ENCODE measurements at regions not wholly inside any gene's neighbourhood (a gene's known extent, or its start where the extent isn't known, plus 50 kb on each side); places are given as distances from the start of the nearest gene placed in this dataset.

DNA sequence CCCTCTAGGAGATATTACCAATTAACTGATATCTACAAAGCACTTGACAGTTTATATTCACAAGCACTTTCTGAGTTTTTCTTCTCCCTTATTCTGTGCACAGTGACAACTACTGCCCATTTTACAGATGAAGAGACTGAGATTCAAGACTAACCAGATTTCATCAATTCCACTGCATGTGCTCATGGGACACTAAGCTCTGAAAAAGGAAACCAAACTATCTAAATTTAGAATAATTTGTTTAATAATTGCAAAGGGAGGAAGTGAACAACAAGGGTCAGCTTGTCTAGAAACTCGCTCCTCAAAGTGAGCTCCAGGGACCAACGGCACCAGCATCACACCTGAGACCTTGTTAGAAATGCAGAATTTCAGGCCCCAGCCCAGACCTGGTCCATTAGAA, 50.8 kb upstream of the MYLIP start:
- no peak for DNase-seq

DNA sequence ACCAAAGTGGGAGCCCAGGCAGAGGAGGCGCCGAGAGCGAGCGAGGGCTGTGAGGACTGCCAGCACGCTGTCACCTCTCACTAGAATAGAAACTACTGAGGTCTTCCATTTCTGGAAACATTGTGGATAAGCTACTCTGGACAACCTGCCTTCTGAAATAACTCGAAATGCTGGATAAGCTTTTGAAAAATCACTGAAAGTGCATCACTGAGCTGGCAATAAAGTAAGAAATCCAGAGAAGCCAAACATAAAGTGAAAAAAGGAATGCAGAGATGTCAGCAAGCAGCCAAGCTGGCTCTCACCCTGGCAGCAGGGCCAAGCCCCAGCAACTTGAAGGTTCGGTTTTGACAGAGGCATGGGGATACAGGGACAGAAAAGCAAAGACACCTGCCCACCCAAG, 59.2 kb upstream of the MYLIP start:
- no peak for DNase-seq

DNA sequence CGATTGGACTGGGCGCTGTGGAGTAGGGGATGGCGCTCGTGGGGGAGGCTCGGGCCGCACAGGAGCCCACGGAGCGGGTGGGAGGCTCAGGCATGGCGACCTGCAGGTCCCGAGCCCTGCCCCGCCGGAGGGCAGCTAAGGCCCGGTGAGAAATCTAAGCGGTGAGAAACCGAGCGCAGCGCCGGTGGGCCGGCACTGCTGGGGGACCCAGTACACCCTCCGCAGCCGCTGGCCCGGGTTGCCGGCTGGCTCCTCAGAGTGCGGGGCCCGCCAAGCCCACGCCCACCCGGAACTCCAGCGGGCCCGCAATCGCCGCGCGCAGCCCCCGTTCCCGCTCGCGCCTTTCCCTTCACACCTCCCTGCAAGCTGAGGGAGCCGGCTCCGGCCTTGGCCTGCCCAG, 59.7 kb upstream of the MYLIP start:
- no peak for DNase-seq

DNA sequence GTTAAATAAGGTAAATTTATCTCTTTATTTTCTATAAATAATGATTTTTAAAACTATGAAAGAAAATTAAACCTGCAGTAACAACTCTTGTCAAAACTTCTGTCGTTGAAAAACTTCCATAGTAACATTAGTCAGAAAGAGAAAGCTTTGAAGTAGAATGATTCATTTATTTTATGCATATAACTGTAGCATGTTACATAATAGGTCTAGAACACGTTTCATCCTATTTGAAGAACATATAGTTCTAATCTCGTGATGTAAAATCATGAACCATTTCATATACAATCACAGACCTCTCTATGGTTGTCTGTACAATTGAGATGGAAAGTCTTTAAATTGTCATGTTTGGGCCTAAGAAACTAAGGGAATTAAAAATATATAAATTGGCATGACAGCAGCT, 61.3 kb upstream of the MYLIP start:
- no peak for DNase-seq

DNA sequence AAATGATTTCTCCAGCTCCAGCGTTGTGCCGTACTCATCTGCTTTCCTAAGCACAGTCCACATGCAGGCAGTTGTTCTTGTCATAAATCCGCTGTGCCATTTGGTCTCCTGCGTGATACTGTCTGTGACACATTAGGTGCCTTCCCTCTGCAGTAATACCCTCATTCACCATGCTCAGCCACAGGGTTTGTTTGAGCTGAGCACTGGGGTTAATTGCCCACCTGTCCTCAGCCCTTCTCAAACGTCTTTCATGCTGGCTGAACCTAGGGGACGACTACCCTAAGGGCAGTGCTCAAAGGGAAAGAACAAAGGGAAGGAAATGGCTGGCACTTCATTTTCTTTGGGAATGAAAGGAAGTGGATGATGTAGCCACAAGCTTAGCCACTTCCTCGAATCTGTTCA, 64.2 kb upstream of the MYLIP start:
- DNase-seq: no peak

DNA sequence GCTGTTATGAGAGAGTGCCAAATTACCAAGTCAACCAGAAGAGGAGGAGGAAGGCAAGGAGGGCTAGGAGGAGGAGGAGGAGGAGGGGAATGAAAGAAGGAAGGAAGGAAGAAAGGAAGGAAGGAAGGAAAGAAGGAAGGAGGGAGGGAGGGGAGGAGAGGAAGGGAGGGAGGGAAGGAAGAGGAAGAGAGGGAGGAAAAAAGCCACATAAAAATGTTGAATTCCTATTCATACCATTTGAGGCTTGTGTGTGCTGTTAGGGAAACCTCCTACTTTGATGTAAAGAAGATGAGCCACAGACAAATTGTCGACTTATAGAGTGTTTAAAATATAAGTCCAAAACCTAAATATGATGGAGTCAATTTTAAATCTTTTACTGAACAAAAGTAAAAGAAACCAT, 65.3 kb upstream of the MYLIP start:
- no peak for DNase-seq

DNA sequence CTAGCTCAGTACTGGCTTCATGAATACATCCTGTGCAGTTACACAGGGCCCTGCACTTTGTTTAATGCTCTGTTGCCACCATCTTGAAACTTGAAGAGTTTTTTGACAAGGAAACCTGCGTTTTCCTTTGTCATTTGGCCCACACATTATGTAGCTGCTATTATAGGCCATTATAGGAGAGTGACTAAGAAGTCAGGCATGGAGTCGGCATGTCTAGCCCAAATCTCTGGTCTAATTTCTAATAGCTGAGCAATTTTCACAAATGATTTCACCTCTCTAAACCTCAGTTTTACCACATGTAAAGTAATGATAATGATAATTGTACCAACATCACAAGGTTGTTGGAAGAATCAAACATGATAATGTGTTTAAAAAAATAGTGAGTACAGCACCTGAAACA, 67.1 kb upstream of the MYLIP start:
- DNase-seq: no peak

DNA sequence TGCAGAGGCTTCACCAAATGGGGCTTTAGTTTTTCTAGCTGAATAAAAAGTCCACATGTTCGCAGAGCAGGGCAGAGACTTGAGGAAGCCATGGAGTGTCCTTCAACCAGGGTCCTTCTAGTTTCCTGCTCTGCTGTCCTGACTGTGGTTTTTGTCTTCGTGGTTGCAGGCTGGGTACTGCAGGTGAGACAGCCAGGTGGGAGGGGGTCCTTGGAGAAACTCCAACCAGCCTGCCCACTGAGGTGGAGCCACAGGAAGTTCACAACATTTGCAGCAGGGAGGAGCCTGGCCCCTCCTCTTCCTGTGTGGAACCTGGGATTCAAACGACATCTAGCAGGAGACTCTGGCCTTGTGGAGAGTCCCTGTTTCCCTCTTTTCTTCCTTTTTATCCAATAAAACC, 68.8 kb upstream of the MYLIP start:
- no peak for DNase-seq

DNA sequence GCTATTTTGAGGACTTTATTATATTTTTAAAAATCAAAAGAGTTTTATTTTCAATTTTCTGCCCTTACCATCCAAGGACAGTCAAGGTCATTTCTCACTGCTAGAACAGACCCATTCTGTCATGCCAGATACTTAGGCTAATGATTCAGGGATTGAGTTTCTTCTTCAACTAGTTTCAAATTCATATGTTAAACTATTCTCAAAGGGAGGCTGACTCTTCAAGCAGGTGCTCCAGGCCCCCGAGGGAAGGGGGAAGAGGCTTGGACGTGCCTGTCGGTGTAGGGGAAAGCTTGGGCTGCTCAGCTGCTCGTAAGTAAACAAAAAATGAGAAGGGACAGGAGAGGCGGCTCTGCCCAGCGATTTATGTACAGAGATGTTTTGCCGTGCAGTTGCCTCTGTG, 69.4 kb upstream of the MYLIP start:
- DNase-seq: no peak

DNA sequence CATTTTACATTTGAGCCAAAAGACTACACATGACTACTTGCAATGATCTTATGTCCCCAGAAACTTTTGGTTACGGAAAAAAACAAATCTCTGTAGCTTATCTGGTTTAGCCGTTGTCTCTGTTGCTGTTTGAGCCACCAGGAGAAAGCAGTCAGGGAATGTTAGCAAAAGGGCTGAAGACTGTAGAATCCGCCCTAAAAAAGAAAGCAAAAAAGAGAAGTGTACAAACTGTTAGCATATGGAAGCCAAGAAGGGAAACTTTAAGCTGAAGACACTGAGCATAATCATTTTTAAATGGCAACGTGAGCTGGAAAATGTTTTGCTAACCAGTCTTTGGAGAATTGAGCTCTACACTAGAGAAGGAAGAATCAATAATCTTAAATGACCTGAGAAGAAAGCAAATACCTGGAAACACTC, 69.9 kb upstream of the MYLIP start:
- no peak for DNase-seq

DNA sequence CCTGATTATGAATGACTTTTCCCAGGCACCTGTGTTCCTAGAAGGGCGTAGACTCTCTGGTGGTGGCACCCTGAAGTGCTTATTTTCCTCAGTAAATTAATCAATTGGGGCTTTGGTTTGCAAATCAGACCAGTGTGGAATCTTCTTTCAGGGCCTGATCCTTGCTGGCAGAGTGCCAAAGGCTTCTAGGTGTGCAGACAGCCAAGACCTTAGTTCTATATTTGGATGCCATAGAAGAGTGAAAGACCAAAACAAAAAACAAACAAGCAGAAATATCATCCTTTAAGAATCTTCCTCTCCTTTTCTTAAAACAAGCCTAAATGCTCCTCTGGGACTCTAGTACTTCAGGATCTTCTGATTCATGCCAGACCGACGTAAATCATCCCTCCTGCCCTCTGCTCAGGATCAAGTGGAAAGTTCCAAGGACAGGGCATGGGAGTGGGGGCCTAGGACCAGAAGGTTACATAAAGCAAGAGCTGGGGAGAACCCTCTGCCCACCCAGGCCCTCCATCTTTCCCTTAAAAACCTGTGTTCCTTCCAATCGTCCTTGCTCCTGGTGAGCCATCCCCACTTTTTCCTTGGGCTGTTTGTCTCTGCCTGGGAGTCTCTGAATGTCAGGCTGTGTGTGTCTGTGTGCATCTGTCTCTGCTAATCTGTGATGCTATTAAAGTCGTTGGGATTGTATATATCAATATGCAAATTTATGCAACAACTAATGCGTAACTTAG, 70.5 kb upstream of the MYLIP start:
- no peak for DNase-seq

DNA sequence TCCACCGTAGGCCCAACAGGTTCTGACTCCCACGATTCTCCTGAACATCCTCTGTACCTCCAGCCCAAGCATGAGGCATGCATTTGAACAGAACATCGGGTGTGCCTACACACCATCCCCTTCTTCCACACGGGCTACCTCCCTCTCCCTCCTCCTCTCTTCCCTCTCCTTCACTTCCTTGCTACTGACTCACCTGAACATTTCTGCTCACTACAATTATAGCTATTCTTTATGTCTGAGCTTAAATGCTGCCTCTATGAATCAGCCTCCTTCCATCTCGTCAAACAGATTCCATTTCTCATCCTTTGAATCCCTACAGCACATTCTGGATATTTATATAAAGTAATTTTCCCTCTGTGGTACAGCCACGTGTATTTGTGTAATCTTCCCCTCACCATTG, 71.4 kb upstream of the MYLIP start:
- DNase-seq: no peak

DNA sequence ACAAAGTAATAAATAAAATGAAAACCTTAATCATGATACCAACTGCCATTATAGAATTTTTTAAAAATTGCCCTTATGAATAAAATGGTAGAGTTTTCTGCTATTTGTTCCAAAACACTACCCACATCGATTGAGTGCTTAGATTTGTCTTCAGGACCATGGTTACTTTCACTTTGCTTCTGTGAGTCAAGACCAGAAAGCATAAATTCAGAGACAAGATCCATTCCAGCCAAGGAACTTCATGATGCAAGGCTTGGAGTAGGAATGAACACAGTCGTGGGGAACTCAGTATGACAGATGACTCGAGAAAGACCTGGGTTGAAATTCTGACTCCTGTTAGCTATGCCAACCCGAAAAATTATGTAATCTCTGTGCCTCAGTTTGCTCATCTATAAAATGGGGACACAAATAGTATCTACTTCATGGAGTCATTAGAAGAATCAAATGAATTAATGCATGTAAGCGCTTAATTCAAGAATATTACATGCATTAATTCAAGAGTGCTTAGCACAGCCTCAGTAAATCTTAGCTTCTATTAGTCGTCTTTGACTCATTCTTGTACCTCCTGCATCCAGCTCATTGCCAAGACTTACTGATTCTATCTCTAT, 72.5 kb upstream of the MYLIP start:
- no peak for DNase-seq

DNA sequence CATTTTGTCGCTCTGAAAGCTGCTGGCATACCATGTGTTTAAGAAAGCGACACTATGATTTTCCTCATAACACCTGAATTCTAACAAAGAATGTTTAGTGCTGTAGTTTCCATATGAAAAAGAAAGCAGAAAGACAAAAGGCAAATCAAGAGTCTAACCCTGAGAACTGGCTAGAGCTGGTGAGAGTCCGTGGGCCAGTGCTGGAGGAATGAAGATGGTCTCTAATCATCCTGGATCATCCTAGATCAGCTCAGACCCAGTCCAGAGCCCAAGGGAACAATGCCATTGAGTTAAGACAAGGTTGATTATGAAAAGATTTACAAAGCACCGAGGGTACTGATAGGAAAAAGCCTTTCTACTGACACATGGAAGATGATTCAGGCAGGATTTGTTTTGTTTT, 73.0 kb upstream of the MYLIP start:
- DNase-seq: no peak

DNA sequence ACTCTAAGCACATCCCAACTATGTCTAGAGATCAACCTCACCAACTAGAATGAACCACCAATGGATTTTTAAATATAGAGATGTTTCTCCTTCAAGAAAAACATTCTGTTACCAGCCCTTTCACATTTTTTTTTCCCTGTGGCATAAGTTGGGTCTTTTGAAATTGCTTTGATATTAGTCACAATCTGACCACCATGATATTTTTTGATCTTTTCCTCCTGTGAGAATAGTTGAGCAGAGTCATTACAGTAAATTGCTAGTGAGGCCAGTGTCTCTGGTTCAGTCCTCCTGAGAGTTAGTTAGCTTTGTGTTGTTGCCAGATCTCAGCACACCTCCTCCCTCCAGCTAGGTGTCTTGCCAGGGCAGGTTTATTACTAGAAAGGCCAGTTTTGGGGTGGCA, 79.7 kb upstream of the MYLIP start:
- no peak for DNase-seq

DNA sequence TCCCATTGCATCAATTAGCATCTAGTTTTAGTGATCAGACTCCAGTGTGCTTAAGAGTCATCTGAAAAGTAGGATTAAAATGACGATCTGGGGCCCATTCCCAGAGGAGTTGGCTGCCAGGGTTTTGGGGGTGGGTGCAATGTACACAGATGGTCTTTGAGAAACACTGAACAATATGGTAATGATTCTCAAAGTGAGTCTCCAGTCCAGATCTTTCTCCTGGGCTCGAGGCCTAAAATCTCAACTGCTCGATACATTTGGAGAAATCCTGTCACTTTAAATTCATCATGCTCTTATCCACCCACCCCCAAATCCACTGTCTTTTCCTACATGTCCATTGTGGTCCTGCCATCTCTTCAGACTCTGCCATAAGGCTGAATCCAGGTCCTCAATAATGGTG, 80.7 kb upstream of the MYLIP start:
- DNase-seq: no peak

DNA sequence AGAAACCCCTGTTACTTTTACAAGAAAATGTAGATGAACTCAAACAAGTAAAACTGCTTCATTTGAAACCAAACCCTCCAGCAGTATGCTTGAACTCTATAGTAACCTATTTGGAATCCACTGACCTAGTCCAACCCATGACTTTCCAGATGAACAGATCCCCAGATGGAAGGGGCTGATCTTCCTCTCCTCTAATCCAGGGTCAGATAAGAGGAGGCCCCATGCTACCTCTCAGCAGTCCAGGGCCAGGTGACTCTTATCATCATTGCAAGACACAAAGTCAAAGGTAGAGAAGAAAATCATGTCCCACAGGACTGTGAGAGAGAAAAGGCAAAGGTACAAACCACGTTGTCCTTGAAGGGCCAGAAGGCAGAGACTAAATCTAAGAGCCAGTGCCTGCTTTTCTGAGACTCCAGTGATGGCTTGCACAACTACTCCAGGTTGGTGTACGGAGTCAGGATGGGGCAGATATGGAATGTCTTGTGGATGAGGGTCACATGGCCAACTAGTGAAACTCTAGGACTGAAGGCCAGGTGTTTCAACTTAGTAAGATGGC, 81.4 kb upstream of the MYLIP start:
- DNase-seq: no peak

DNA sequence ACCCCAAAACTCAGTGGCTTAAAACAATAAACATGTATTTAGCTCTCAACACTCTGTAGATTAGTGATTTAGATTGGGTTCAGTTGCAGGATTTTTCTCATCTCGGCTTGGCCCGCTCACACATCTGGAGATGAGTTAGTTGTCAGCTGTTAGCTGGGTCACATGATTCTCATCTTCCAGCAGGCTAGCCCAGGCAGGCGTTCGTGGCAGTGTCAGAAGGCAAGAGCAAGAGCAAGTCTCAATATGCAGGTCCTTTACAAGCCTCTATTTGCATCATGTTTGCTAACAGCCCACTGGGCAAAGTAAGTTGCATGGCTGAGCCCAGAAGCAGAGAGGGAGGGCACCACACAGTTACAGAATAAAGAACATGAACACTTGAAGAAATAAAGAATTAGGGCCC, 83.6 kb upstream of the MYLIP start:
- no peak for DNase-seq

DNA sequence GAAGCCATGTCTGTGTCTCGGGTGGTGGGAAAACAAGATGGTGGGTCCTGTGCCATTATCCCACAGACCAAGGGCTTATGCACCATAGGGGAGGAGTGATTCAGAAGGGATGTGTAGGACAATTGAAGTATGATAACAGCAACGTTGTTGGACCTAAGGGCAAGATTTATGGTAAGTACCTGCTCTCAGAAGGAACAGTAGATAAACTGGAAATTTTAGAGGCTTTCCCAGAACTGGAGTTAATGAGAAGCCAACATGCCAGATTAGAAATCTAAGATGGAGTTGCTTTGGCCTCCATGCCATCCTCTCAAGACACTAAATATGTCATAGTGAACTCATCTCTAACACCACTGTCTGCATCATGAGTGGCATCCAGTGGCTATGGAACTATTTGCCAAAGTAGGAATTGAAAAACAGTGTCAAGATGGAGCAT, 84.7 kb upstream of the MYLIP start:
- no peak for DNase-seq

DNA sequence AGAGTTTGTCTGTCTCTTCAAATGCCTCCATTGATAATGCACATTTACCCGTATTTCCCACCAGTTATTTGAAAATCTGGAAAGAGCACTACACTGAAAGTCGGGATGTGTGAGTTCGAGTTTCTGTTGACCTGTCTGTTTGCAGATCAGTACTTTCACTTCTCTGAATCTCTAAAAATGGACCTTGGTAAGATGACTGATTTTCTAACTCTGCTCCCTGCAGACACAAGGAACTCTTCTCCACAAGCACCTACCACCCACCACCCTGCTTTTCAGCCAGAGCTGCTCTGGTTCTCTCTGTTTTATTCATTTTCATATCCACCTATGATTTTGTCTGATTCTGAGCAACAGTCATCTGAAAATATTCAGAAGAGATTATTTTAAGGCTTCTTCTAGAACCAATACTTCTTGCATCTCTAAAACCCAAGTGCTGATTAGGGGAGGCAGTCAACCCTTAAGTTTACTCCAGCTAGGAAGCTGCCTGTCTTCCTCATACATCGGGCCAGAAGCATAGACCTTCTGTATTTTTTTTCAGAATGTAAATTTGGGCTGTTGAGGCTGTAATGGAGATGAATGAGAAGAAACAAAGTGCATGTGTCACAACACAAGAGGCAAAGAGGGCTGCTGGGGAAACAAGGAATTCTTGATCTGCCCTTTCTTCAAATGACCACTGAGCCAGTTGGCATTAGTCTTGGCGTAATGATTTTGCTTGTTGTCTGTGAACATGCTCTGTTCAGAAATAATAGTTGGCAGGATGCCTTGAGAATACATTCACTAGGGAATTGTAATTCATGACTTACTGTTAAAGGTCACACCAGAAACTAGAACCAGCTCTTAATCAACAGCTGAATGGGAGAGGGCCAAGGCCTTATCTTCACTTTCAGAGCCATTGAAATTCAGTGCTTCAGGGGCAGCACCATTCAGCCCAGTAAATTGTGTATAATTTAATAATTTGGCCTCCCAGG, 85.4 kb upstream of the MYLIP start:
- no peak for DNase-seq

DNA sequence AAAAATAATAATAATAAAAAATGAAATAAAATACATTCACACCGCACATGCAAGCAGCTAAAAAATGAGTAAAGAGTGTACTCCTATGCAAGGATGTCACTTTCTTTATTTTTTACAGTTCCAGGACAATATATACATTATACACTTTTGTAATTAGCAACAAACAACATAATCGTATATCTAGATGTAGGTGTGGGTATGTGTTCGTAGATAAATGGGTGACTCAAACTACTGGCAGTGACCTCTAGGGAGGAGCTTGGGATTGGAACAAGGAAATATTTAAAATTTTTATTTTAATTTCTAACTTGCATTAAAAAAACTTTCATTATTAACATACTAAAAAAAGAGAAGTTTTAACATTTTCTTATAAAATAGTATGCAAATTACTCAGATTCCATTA, 86.1 kb upstream of the MYLIP start:
- no peak for DNase-seq

DNA sequence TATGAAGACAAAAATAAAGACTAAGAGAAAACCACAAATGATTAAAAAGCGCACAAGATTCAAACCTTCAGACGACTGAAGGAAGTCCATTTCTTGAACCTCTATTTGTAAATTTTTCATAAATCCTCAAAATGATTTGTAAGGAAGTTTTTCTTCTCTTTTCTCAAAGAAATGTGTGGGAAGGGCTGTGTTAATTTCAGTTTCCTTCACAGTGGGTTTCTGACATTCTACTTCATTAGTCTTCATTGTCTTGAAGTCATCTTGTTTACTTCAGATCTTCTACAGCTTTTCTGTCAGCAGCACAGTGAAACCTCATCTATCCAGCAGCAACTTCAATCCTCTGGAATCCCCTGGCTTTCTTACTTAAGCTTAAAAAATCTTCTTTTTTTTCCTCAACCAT, 87.6 kb upstream of the MYLIP start:
- no peak for DNase-seq

DNA sequence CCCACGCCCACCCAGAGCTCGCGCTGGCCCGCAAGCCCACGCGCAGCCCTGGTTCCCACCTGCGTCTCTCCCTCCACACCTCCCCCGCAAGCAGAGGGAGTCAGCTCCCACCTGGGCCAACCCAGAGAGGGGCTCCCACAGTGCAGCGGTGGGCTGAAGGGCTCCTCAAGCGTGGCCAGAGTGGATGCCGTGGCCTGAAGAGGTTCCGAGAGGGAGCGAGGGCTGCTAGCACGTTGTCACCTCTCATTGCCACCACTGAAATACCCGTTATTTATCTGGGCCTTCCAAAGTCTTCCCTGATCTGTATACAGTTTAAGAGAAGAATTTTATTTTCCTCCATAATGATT, 88.3 kb upstream of the MYLIP start:
- DNase-seq: no peak

Data from DMS 273 treated with DMSO at 0.1 percent for 48 hours (cell line).